Endodermal cell (in vitro differentiated cells): ENCODE measurements at regions not wholly inside any gene's neighbourhood (a gene's known extent, or its start where the extent isn't known, plus 50 kb on each side); places are given as distances from the start of the nearest gene placed in this dataset.

ENCODE experiments used
- DNase-seq: peaks from one replicate; pipeline ENCODE4 v3.0.0-alpha.2; 2017
- H3K27ac ChIP-seq: 2 replicates; pipeline ENCODE4 v1.5.1; 2013; ENCODE audit warnings: mild to moderate bottlenecking, low read depth, low read length, moderate library complexity
- H3K27me3 ChIP-seq: 2 replicates; pipeline ENCODE4 v1.6.1; 2013; ENCODE audit warnings: mild to moderate bottlenecking, low read length, moderate library complexity; ENCODE audit not compliant: insufficient read depth, control insufficient read depth, poor library complexity, severe bottlenecking
- H3K36me3 ChIP-seq: 2 replicates; pipeline ENCODE4 v1.7.0; 2013; ENCODE audit warnings: mild to moderate bottlenecking, low read length, moderate library complexity; ENCODE audit not compliant: control insufficient read depth, insufficient read depth
- H3K4me1 ChIP-seq: one replicate; pipeline ENCODE4 v1.7.0; 2013; ENCODE audit warnings: low read length; ENCODE audit not compliant: control insufficient read depth, insufficient read depth
- H3K4me3 ChIP-seq: 2 replicates; pipeline ENCODE4 v1.5.1; 2013; ENCODE audit warnings: mild to moderate bottlenecking, low read length, moderate library complexity
- H3K9ac ChIP-seq: 2 replicates; pipeline ENCODE4 v1.6.1; 2013; ENCODE audit warnings: mild to moderate bottlenecking, low read length, moderate library complexity; ENCODE audit not compliant: poor library complexity, severe bottlenecking; ENCODE audit errors: extremely low read depth
- H3K9me3 ChIP-seq: 2 replicates; pipeline ENCODE4 v1.6.1; 2013; ENCODE audit warnings: mild to moderate bottlenecking, low read length, moderate library complexity; ENCODE audit not compliant: control insufficient read depth
- H3K27ac Mint-ChIP-seq: 2 replicates; pipeline ENCODE4 v1.8.0; 2020; ENCODE audit warnings: mixed read lengths
- H3K27me3 Mint-ChIP-seq: 2 replicates; pipeline ENCODE4 v1.8.0; 2021; ENCODE audit warnings: mild to moderate bottlenecking, mixed read lengths; ENCODE audit not compliant: insufficient read depth
- H3K36me3 Mint-ChIP-seq: 2 replicates; pipeline ENCODE4 v1.8.0; 2020; ENCODE audit warnings: low read depth, mixed read lengths
- H3K4me1 Mint-ChIP-seq: 2 replicates; pipeline ENCODE4 v1.8.0; 2020; ENCODE audit warnings: mixed read lengths
- H3K4me3 Mint-ChIP-seq: 2 replicates; pipeline ENCODE4 v1.8.0; 2020; ENCODE audit warnings: mild to moderate bottlenecking, moderate library complexity, mixed read lengths
- H3K9me3 Mint-ChIP-seq: 2 replicates; pipeline ENCODE4 v1.8.0; 2020; ENCODE audit warnings: mild to moderate bottlenecking, mixed read lengths
- WGBS, 2 experiments: methylation state at CpG; one replicate each; pipeline versions ENCODE4 v1.1.5 to v1.1.7; 2013; ENCODE audit warnings: missing lambda C conversion rate in 2 of 2, mixed read lengths in 1 of 2; ENCODE audit not compliant: insufficient coverage in 1 of 2, insufficient read length in 1 of 2; 5-methylcytosine and 5-hydroxymethylcytosine counted together
- TF ChIP-seq, protein P1 (sequence below): fragments of 200-600 bp; sonication (generic); conservative IDR thresholded peaks from 2 replicates; pipeline ENCODE4 v1.5.0; 2021; ENCODE audit warnings: antibody characterized with exemption, mild to moderate bottlenecking

DNA sequence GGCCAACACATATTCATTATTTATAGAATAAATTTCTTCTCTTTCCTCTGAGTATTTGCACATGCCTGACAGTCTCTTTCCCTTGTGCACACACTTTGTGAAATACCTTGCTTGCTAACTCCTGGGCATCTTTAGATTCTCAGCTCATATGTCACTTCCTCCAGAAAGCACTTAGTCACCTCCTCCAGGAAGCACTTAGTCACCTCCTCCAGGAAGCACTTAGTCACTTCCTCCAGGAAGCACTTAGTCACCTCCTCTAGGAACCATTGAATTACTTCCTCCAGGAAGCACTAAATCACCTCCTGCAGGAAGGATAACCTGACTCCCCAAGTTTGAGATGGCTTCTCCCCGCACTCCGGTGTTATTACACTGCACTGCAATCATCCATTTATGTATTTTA lies 462.5 kb upstream of the EEF2KMT start:
- Mint-ChIP-seq H3K4me1 (peaks cover 13% of the 10 kb centered on the region), H3K4me3 (no peak overlapping the region), H3K9me3 (no peaks in the 10 kb centered on the region), H3K27me3 (peaks cover 4% of the 10 kb centered on the region), H3K27ac (no peak overlapping the region), H3K36me3 (no peaks in the 10 kb centered on the region)
- no peaks in the 10 kb centered on the region for H3K36me3 ChIP-seq
- H3K27me3 ChIP-seq = no peaks in the 10 kb centered on the region
- DNase-seq = no peak
- H3K9ac ChIP-seq = no peak overlapping the region
- H3K4me1 ChIP-seq = no peaks in the 10 kb centered on the region
- H3K4me3 ChIP-seq = no peak overlapping the region
- no peak overlapping the region for H3K27ac ChIP-seq
- H3K9me3 ChIP-seq = no peaks in the 10 kb centered on the region
- TF ChIP-seq, protein P1, sequence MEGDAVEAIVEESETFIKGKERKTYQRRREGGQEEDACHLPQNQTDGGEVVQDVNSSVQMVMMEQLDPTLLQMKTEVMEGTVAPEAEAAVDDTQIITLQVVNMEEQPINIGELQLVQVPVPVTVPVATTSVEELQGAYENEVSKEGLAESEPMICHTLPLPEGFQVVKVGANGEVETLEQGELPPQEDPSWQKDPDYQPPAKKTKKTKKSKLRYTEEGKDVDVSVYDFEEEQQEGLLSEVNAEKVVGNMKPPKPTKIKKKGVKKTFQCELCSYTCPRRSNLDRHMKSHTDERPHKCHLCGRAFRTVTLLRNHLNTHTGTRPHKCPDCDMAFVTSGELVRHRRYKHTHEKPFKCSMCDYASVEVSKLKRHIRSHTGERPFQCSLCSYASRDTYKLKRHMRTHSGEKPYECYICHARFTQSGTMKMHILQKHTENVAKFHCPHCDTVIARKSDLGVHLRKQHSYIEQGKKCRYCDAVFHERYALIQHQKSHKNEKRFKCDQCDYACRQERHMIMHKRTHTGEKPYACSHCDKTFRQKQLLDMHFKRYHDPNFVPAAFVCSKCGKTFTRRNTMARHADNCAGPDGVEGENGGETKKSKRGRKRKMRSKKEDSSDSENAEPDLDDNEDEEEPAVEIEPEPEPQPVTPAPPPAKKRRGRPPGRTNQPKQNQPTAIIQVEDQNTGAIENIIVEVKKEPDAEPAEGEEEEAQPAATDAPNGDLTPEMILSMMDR = no peak
- 85 to 100% methylated on average over 1 to 2 of the region's 2 CpGs for WGBS, 2 experiments

GRCh38 chr16:5557966-5558365 lies 460.4 kb upstream of the EEF2KMT start:
- no peaks in the 10 kb centered on the region for H3K4me1 ChIP-seq
- peaks cover under 1% of the 10 kb centered on the region for H3K9me3 ChIP-seq
- H3K9ac ChIP-seq = no peak overlapping the region
- TF ChIP-seq, protein P1 = no peak
- H3K27ac ChIP-seq = no peak overlapping the region
- Mint-ChIP-seq H3K9me3 (no peaks in the 10 kb centered on the region), H3K27ac (no peak overlapping the region), H3K27me3 (peaks cover 2% of the 10 kb centered on the region), H3K4me3 (no peak overlapping the region), H3K4me1 (peaks cover 13% of the 10 kb centered on the region), H3K36me3 (no peaks in the 10 kb centered on the region)
- H3K36me3 ChIP-seq = no peaks in the 10 kb centered on the region
- peak; percentile 51 for DNase-seq
- H3K27me3 ChIP-seq = no peaks in the 10 kb centered on the region
- no peak overlapping the region for H3K4me3 ChIP-seq
- 76 to 97% methylated on average over 5 to 9 of the region's 9 CpGs for WGBS, 2 experiments

DNA sequence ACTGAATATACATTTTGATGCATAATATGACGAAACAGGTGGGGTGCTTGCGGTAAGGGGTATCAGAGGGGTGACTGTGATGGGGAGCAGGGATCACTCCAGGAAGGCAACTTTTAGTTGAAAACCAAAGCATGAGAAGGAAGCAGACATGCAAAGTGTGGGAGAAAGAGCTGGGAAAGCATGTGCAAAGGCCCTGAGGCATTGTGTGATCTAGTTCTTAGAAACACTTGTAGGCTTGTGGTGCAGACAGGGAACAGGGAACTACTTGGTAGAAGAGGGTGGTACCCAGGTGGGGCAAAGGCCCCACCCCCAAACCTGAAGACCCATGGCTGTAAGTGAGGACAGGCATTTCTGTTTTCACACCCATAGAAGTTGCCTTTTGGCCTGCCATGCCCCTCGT lies 459.9 kb upstream of the EEF2KMT start:
- TF ChIP-seq, protein P1 = no peak
- H3K27ac Mint-ChIP-seq = no peak overlapping the region
- no peaks in the 10 kb centered on the region for H3K9me3 Mint-ChIP-seq
- Histone ChIP-seq H3K27me3 (no peaks in the 10 kb centered on the region), H3K9ac (no peak overlapping the region), H3K27ac (no peak overlapping the region), H3K9me3 (peaks cover 5% of the 10 kb centered on the region), H3K4me3 (no peak overlapping the region), H3K4me1 (no peaks in the 10 kb centered on the region), H3K36me3 (no peaks in the 10 kb centered on the region)
- WGBS, 2 experiments = 94 to 95% methylated on average over 3 of the region's 3 CpGs
- peaks cover 13% of the 10 kb centered on the region for H3K4me1 Mint-ChIP-seq
- no peak for DNase-seq
- H3K27me3 Mint-ChIP-seq = peaks cover 2% of the 10 kb centered on the region
- no peak overlapping the region for H3K4me3 Mint-ChIP-seq
- no peaks in the 10 kb centered on the region for H3K36me3 Mint-ChIP-seq
